ENCODE measurements at regions not wholly inside any gene's neighbourhood (a gene's known extent, or its start where the extent isn't known, plus 50 kb on each side); places are given as distances from the start of the nearest gene placed in this dataset.
"Not testable (repeated sequence)": the region's sequence is repeated elsewhere in the genome, so short reads cannot be mapped to it uniquely, and the experiment has no call there.

GRCh38 chr1:147348592-147348991, 106.1 kb downstream of the CHD1L start:
- not testable (repeated sequence) for DNase-seq (ENCODE audit: low spot score)

- no peak for DNase-seq (ENCODE audit: low spot score)
Measured at GRCh38 chr1:147349533-147349932, 107.0 kb downstream of the CHD1L start.

GRCh38 chr1:147351140-147351835, 108.8 kb downstream of the CHD1L start:
- DNase-seq (ENCODE audit: low spot score) = no peak

GRCh38 chr1:147377263-147378246, 135.1 kb downstream of the CHD1L start:
- DNase-seq (ENCODE audit: low spot score) = no peak

- no peak for DNase-seq (ENCODE audit: low spot score)
Measured at GRCh38 chr1:147379889-147380288, 137.4 kb downstream of the CHD1L start.

- DNase-seq (ENCODE audit: low spot score) = no peak
Measured at GRCh38 chr1:147384804-147385203, 142.3 kb downstream of the CHD1L start.

- no peak for DNase-seq (ENCODE audit: low spot score)
Measured at GRCh38 chr1:147388969-147389368, 146.5 kb downstream of the CHD1L start.

GRCh38 chr1:147389532-147390184, 147.2 kb downstream of the CHD1L start:
- DNase-seq (ENCODE audit: low spot score) = peak; percentile 68

GRCh38 chr1:147390185-147390542, 147.7 kb downstream of the CHD1L start:
- no peak for DNase-seq (ENCODE audit: low spot score)

- no peak for DNase-seq (ENCODE audit: low spot score)
Measured at GRCh38 chr1:147391114-147391513, 148.6 kb downstream of the CHD1L start.

- DNase-seq (ENCODE audit: low spot score) = not testable (repeated sequence)
Measured at GRCh38 chr1:147402326-147403045, 138.8 kb upstream of the BCL9 start.

- not testable (repeated sequence) for DNase-seq (ENCODE audit: low spot score)
Measured at GRCh38 chr1:147404344-147404743, 137.0 kb upstream of the BCL9 start.

- no peak for DNase-seq (ENCODE audit: low spot score)
Measured at GRCh38 chr1:147409886-147410285, 131.4 kb upstream of the BCL9 start.

- DNase-seq (ENCODE audit: low spot score) = no peak
Measured at GRCh38 chr1:147413110-147413605, 128.1 kb upstream of the BCL9 start.

- no peak for DNase-seq (ENCODE audit: low spot score)
Measured at GRCh38 chr1:147414505-147415163, 126.7 kb upstream of the BCL9 start.

- no peak for DNase-seq (ENCODE audit: low spot score)
Measured at GRCh38 chr1:147417024-147417423, 124.3 kb upstream of the BCL9 start.

GRCh38 chr1:147423100-147423827, 118.0 kb upstream of the BCL9 start:
- DNase-seq (ENCODE audit: low spot score) = not testable (repeated sequence)

GRCh38 chr1:147434921-147435320, 106.4 kb upstream of the BCL9 start:
- no peak for DNase-seq (ENCODE audit: low spot score)

GRCh38 chr1:147444381-147444780, 96.9 kb upstream of the BCL9 start:
- DNase-seq (ENCODE audit: low spot score) = no peak

GRCh38 chr1:147451628-147452027, 89.7 kb upstream of the BCL9 start:
- no peak for DNase-seq (ENCODE audit: low spot score)

- DNase-seq (ENCODE audit: low spot score) = no peak
Measured at GRCh38 chr1:147452809-147453208, 88.5 kb upstream of the BCL9 start.

Measured in COLO829 (cell line).